SK-N-SH (cell line): ENCODE measurements at regions not wholly inside any gene's neighbourhood (a gene's known extent, or its start where the extent isn't known, plus 50 kb on each side); places are given as distances from the start of the nearest gene placed in this dataset.

Experiments
- ELF1 ChIP-seq: IDR thresholded peaks from 2 replicates; pipeline ENCODE4 v1.4.0; 2012
- FOXJ3 ChIP-seq: sonication (generic); formaldehyde crosslinking; IDR thresholded peaks from 2 replicates; pipeline ENCODE4 v1.5.1; 2020; ENCODE audit warnings: mild to moderate bottlenecking, missing genetic modification reagents
- JUND ChIP-seq: IDR thresholded peaks from 2 replicates; pipeline ENCODE4 v1.4.0; 2012
- POLR2AphosphoS5 ChIP-seq: IDR thresholded peaks from 2 replicates; pipeline ENCODE4 v1.6.1; 2012; ENCODE audit warnings: low read depth, low read length
- RAD21 ChIP-seq: IDR thresholded peaks from 2 replicates; pipeline ENCODE4 v1.6.1; 2012; ENCODE audit warnings: mild to moderate bottlenecking, low read length
- TCF12 ChIP-seq: IDR thresholded peaks from 2 replicates; pipeline ENCODE4 v1.4.0; 2012
- TEAD4 ChIP-seq: IDR thresholded peaks from 2 replicates; pipeline ENCODE4 v1.4.0; 2012; ENCODE audit warnings: mild to moderate bottlenecking, borderline replicate concordance; ENCODE audit not compliant: insufficient read depth
- YY1 ChIP-seq: IDR thresholded peaks from 2 replicates; pipeline ENCODE4 v1.4.0; 2012; ENCODE audit warnings: low read depth, mild to moderate bottlenecking
- TF ChIP-seq, protein P1 (sequence below): IDR thresholded peaks from 2 replicates; pipeline ENCODE4 v1.6.1; 2012; ENCODE audit warnings: mild to moderate bottlenecking, low read depth, low read length, moderate library complexity
- TF ChIP-seq, protein P2 (sequence below): fragments of 200-600 bp; sonication (generic); IDR thresholded peaks from 2 replicates; pipeline ENCODE4 v1.6.1; 2017; ENCODE audit warnings: antibody characterized with exemption, mild to moderate bottlenecking, moderate library complexity
- TF ChIP-seq, protein P3 (sequence below): IDR thresholded peaks from 2 replicates; pipeline ENCODE4 v1.4.0; 2012; ENCODE audit warnings: low read depth

GRCh38 chr4:180197471-180197870, 2045.7 kb upstream of the TENM3 start:
- TF ChIP-seq, protein P1, sequence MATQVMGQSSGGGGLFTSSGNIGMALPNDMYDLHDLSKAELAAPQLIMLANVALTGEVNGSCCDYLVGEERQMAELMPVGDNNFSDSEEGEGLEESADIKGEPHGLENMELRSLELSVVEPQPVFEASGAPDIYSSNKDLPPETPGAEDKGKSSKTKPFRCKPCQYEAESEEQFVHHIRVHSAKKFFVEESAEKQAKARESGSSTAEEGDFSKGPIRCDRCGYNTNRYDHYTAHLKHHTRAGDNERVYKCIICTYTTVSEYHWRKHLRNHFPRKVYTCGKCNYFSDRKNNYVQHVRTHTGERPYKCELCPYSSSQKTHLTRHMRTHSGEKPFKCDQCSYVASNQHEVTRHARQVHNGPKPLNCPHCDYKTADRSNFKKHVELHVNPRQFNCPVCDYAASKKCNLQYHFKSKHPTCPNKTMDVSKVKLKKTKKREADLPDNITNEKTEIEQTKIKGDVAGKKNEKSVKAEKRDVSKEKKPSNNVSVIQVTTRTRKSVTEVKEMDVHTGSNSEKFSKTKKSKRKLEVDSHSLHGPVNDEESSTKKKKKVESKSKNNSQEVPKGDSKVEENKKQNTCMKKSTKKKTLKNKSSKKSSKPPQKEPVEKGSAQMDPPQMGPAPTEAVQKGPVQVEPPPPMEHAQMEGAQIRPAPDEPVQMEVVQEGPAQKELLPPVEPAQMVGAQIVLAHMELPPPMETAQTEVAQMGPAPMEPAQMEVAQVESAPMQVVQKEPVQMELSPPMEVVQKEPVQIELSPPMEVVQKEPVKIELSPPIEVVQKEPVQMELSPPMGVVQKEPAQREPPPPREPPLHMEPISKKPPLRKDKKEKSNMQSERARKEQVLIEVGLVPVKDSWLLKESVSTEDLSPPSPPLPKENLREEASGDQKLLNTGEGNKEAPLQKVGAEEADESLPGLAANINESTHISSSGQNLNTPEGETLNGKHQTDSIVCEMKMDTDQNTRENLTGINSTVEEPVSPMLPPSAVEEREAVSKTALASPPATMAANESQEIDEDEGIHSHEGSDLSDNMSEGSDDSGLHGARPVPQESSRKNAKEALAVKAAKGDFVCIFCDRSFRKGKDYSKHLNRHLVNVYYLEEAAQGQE: no peak
- no peak for TF ChIP-seq POLR2AphosphoS5
- TF ChIP-seq YY1: no peak
- TF ChIP-seq, protein P2, sequence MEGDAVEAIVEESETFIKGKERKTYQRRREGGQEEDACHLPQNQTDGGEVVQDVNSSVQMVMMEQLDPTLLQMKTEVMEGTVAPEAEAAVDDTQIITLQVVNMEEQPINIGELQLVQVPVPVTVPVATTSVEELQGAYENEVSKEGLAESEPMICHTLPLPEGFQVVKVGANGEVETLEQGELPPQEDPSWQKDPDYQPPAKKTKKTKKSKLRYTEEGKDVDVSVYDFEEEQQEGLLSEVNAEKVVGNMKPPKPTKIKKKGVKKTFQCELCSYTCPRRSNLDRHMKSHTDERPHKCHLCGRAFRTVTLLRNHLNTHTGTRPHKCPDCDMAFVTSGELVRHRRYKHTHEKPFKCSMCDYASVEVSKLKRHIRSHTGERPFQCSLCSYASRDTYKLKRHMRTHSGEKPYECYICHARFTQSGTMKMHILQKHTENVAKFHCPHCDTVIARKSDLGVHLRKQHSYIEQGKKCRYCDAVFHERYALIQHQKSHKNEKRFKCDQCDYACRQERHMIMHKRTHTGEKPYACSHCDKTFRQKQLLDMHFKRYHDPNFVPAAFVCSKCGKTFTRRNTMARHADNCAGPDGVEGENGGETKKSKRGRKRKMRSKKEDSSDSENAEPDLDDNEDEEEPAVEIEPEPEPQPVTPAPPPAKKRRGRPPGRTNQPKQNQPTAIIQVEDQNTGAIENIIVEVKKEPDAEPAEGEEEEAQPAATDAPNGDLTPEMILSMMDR: no peak
- TF ChIP-seq TEAD4: no peak
- no peak for TF ChIP-seq TCF12
- no peak for TF ChIP-seq JUND
- no peak for TF ChIP-seq ELF1
- TF ChIP-seq RAD21: no peak
- TF ChIP-seq FOXJ3 (CRISPR knock-in tag): no peak
- TF ChIP-seq, protein P3, sequence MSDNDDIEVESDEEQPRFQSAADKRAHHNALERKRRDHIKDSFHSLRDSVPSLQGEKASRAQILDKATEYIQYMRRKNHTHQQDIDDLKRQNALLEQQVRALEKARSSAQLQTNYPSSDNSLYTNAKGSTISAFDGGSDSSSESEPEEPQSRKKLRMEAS: no peak
